ENCODE measurements at regions not wholly inside any gene's neighbourhood (a gene's known extent, or its start where the extent isn't known, plus 50 kb on each side); places are given as distances from the start of the nearest gene placed in this dataset.

DNA sequence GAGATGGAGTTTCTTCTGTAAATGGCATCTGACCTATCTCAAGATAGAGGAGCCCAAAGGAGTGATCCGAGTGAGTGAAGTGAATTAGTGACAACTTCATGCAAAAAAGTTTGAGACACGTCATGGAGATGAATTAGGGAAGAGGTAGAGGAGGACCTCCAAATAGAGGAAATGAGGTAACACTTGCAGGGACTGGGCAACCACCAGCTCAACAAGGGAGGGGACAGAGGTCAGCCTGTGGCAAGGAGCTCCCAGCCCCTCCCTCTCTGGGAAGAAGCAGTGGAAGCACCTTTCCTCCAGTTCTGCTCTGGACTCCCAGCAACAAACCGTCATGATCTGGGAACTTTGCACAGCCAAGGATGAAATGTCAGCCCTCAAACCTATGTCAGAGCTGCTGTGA, 83.5 kb upstream of the IKZF1 start:
- TF ChIP-seq, protein P1, sequence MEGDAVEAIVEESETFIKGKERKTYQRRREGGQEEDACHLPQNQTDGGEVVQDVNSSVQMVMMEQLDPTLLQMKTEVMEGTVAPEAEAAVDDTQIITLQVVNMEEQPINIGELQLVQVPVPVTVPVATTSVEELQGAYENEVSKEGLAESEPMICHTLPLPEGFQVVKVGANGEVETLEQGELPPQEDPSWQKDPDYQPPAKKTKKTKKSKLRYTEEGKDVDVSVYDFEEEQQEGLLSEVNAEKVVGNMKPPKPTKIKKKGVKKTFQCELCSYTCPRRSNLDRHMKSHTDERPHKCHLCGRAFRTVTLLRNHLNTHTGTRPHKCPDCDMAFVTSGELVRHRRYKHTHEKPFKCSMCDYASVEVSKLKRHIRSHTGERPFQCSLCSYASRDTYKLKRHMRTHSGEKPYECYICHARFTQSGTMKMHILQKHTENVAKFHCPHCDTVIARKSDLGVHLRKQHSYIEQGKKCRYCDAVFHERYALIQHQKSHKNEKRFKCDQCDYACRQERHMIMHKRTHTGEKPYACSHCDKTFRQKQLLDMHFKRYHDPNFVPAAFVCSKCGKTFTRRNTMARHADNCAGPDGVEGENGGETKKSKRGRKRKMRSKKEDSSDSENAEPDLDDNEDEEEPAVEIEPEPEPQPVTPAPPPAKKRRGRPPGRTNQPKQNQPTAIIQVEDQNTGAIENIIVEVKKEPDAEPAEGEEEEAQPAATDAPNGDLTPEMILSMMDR (conservative IDR thresholded peaks at IDR 0.05): no peak
- no peak for TF ChIP-seq ZFX (IDR thresholded peaks at IDR 0.05)
